Right renal cortex interstitium (tissue), 3 donors: ENCODE measurements at regions not wholly inside any gene's neighbourhood (a gene's known extent, or its start where the extent isn't known, plus 50 kb on each side); places are given as distances from the start of the nearest gene placed in this dataset.

Experiments used
- DNase-seq, 3 donors: peaks; one replicate each; pipeline ENCODE4 v3.0.0-alpha.2; 2013; ENCODE audit warnings: low read depth in 3 of 3, low spot score in 2 of 3

- no peak for DNase-seq
These were observed 357.6 kb downstream of the SLC4A3 start for GRCh38 chr2:219985017-219985416.

- no peak for DNase-seq
These were observed 360.4 kb downstream of the SLC4A3 start for GRCh38 chr2:219987830-219988229.

GRCh38 chr2:219989744-219990143, 362.3 kb downstream of the SLC4A3 start:
- DNase-seq, result no peak

- no peak for DNase-seq
These were observed 363.7 kb downstream of the SLC4A3 start for GRCh38 chr2:219991116-219991515.

DNA sequence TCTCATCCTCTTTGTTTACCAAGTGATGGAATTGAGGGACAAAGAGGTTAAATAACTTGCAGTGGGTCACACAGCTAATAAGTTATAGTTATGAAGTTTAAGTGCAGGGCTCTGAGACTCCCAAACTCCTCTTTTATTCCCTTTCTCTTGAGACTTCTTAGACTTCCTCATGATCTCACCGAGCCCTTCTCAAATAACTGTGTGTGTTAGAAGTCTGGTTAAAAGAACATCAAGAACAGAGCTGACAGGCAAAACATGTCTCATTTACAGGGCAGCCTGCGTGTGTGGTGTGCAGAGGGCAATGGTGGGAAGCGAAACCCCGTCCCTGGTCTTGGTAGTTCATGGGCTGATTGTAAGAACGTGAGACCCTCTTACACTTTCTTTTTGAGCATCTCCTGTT, 368.0 kb downstream of the SLC4A3 start:
- no peak for DNase-seq

GRCh38 chr2:219995991-219996765, 368.7 kb downstream of the SLC4A3 start:
- no peak for DNase-seq

- DNase-seq, result peak; percentile 65 to 81 (median 75)
These were observed 370.0 kb downstream of the SLC4A3 start for GRCh38 chr2:219997341-219997851.

- no peak for DNase-seq
These were observed 370.7 kb downstream of the SLC4A3 start for GRCh38 chr2:219998107-219998506.

- DNase-seq, result no peak
These were observed 371.3 kb downstream of the SLC4A3 start for GRCh38 chr2:219998714-219999227.

- DNase-seq, result no peak
These were observed 372.6 kb downstream of the SLC4A3 start for GRCh38 chr2:220000080-220000479.

GRCh38 chr2:220000586-220000985, 373.2 kb downstream of the SLC4A3 start:
- no peak for DNase-seq

GRCh38 chr2:220001751-220002150, 374.3 kb downstream of the SLC4A3 start:
- no peak for DNase-seq

DNA sequence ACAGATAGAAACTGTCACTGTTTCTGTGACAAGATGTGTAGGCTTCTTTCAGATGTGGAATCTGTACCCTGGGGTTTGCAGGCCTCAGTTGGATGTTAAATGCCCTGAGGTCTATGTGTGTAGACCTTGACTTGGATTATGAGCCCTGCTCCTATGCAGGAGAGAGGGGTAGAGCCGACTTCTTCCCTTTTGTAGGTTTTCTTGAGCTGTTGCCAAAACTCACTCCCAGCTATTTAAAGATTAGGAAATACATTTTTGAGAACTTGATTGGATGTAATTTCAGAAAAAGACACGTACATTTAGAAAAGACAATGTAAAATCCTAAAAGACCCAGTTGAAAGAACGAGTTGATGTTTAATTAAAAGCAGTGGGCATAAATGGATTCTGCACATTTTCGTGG, 374.8 kb downstream of the SLC4A3 start:
- no peak for DNase-seq

- DNase-seq, result no peak
These were observed 375.3 kb downstream of the SLC4A3 start for GRCh38 chr2:220002699-220003098.

DNA sequence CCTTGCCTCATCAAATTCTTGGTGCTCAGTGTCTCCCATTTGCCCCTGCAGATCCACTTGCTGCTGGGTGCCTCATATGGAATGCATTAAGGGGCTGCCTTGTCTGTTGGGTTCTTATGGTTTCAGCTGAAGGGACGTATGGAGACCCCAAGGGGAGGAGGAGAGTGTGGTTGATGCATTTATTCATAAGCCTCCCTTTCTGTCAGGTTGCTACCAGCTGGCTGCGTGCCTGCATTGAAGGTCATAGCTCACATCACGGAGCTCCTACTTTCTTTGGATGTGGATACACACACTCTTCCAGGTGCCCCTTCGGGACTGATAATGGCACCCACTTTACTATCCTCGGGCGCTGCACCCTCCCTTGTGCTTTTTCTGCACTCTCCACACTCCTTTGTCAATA, 377.9 kb downstream of the SLC4A3 start:
- no peak for DNase-seq

- DNase-seq, result peak in 1 of 3 donors; percentile 24
These were observed 378.8 kb downstream of the SLC4A3 start for GRCh38 chr2:220006152-220006621.

- DNase-seq, result no peak
These were observed 384.4 kb downstream of the SLC4A3 start for GRCh38 chr2:220011859-220012258.

GRCh38 chr2:220014961-220015360, 387.5 kb downstream of the SLC4A3 start:
- no peak for DNase-seq

- DNase-seq, result no peak
These were observed 388.1 kb downstream of the SLC4A3 start for GRCh38 chr2:220015576-220015975.

DNA sequence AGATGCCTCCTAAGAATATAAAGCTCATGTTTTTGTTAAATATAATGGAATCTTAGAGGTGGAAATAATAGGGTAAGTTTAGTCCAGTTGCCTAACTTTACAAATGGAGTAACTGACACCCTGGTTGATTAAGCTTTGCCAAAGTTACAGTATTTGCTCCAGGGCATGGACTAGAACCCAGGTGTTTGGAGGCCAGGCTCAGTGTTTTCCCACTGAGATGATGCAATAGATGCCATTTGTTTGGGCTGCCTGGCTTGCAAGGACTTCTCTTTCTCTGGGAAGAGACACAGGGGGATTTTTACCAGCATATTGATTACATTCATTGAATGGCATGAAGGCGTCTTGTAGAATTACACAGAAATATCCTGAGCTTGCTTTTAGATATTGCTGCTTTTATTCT, 397.8 kb downstream of the SLC4A3 start:
- DNase-seq, result no peak

GRCh38 chr2:220029013-220029412, 401.6 kb downstream of the SLC4A3 start:
- no peak for DNase-seq

DNA sequence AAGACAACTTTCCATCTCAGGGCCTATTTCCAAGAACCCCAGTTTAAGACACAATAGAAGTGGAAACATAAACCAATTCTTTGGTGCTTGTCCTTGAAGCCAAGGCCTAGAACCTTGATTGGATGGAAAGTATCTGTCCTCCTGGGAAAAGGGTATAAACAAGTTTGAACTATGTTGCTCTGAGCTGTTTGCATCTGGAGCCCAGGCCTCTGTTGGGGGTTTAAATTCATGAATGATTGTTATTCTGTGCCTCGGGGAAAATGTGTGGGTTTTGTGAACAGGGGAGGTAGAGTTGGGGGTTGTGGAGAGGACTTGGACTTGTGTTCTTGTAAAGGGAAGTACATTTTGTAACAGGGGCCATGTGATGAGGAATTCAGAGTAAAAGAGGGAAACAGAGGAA, 406.1 kb downstream of the SLC4A3 start:
- DNase-seq, result no peak
